ENCODE measurements at regions not wholly inside any gene's neighbourhood (a gene's known extent, or its start where the extent isn't known, plus 50 kb on each side); places are given as distances from the start of the nearest gene placed in this dataset.

GRCh38 chr5:25849270-25849669, 1189.1 kb downstream of the CDH9 start:
- Histone ChIP-seq H3K27ac (no peak overlapping the region), H3K4me3 (no peak overlapping the region), H3K9me3 (no peaks in the 10 kb centered on the region), H3K4me1 (replicated peaks) (no peaks in the 10 kb centered on the region), H3K27me3 (replicated peaks; ENCODE audit: insufficient read depth) (no peaks in the 10 kb centered on the region), H3K36me3 (no peaks in the 10 kb centered on the region)
- intact Hi-C loops (cut with DNase I) = no loop called here
- DNase-seq (ENCODE audit: low spot score) = no peak
- TF ChIP-seq POLR2AphosphoS5 (IDR thresholded peaks at IDR 0.05) (no peak), CTCF (IDR thresholded peaks at IDR 0.05) (no peak), POLR2A (IDR thresholded peaks at IDR 0.05) (no peak)
- WGBS = 76% methylated on average over 2 of the region's 2 CpGs

GRCh38 chr5:25823330-25823873, 1178.6 kb upstream of the CDH10 start:
- H3K4me1 ChIP-seq (replicated peaks) = no peaks in the 10 kb centered on the region
- no peaks in the 10 kb centered on the region for H3K27me3 ChIP-seq (replicated peaks; ENCODE audit: insufficient read depth)
- intact Hi-C loops (cut with DNase I) = no loop called here
- no peaks in the 10 kb centered on the region for H3K36me3 ChIP-seq
- H3K9me3 ChIP-seq = no peaks in the 10 kb centered on the region
- H3K27ac ChIP-seq = no peak overlapping the region
- WGBS = 94% methylated on average over 20 of the region's 22 CpGs
- H3K4me3 ChIP-seq = no peak overlapping the region
- no peak for DNase-seq (ENCODE audit: low spot score)
- no peak for TF ChIP-seq POLR2A (IDR thresholded peaks at IDR 0.05)
- no peak for TF ChIP-seq POLR2AphosphoS5 (IDR thresholded peaks at IDR 0.05)
- TF ChIP-seq CTCF (IDR thresholded peaks at IDR 0.05) = no peak

Small RNA genes in the stretch of these regions (small RNA-seq; reads per million reads assigned to genes)
- gene AC113347.2 (0 reads per million in 2 donors), gene AC113347.3 (0 reads per million in 2 donors), gene RNU4-43P (0 reads per million in 2 donors)

Data from prostate gland (tissue), 2 donors.